NOMO-1 (cell line): ENCODE measurements at regions not wholly inside any gene's neighbourhood (a gene's known extent, or its start where the extent isn't known, plus 50 kb on each side); places are given as distances from the start of the nearest gene placed in this dataset.
A peak's percentile ranks its signal among the peaks of the same experiment; 100 is the strongest.
"Not testable (repeated sequence)": the region's sequence is repeated elsewhere in the genome, so short reads cannot be mapped to it uniquely, and the experiment has no call there.

ENCODE experiments used
- DNase-seq, 2 experiments: peaks; one replicate each; lab custom pipeline; 2025; ENCODE audit not compliant: unreplicated experiment in 2 of 2; lab: John Stamatoyannopoulos, UW

GRCh38 chr17:70499067-70499786, 329.9 kb downstream of the KCNJ2 start:
- peak; percentile 21 to 50 for DNase-seq

DNA sequence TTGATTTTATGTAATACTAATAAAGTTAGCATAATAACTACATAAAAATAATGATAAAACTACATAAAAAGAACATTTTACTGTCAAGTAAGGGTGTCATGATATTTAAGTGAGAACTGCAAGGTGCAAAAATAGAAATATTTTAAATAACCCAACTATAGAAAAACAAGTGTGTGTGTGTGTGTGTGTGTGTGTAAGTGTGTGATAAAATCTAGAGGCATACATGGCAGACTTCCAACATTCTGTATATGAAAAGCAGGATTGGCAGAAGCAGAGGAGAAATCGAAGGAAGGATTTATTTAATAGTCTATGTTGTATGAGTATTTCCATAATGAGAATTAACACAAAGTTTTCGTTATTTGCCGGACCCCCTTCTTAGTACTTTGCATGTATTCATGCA, 334.1 kb downstream of the KCNJ2 start:
- DNase-seq = no peak

DNA sequence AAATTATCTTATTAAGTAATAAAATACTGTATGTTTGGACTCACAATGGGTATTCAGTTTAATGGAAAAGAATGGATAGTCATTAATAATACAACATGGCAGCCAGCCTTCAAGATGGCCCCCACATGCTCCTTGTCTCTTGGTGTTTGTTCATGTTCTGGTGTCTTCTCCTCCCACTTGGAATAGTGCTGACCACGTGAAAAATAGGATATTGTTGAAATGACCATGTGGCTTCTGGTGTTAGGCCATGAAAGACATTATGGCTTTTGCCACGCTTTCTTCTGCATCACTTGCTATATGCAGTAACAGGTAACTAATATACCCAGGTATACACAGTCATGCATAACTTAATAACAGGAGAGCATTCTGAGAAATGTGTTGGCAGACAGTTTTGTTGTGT, 341.0 kb downstream of the KCNJ2 start:
- no peak for DNase-seq

GRCh38 chr17:70517816-70518215, 348.5 kb downstream of the KCNJ2 start:
- no peak for DNase-seq

- no peak for DNase-seq
Measured at GRCh38 chr17:70519300-70519699, 350.0 kb downstream of the KCNJ2 start.

- no peak for DNase-seq
Measured at GRCh38 chr17:70520447-70520846, 351.1 kb downstream of the KCNJ2 start.

GRCh38 chr17:70520956-70521355, 351.6 kb downstream of the KCNJ2 start:
- DNase-seq = no peak

GRCh38 chr17:70521821-70522256, 352.5 kb downstream of the KCNJ2 start:
- DNase-seq = no peak

DNA sequence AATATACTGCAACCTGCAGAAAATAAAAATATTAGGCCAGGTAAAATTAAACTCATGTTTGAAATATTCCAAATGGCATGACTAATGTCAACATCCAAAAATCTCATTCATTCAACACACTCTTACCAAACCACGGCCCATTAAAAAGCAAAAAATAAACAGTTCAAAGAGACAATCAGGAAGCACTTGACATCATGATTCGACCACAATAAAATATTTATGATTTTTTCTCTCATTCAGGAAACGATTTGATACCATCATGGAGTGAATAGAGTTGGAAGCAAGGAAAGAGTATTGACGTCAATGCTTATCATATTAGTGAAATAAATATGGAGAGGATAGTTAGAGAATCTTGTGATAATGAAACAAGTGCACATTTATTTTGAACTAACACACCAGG, 354.1 kb downstream of the KCNJ2 start:
- DNase-seq = no peak

DNA sequence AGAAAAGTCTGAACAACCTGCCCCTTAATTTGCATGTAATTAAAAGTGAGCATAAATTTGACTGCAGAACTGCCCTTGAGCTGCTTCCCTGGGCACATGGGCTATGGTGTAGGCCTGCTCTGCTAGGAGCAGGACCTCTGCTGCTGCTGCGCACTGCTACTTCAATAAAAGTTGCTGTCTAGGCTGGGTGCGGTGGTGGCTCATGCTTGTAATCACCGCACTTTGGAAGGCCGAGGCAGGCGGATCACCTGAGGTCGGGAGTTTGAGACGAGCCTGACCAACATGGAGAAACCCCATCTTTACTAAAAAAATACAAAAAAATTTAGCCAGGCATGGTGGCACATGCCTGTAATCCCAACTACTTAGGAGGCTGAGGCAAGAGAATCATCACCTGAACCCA, 355.7 kb downstream of the KCNJ2 start:
- not testable (repeated sequence) for DNase-seq

GRCh38 chr17:70525961-70526360, 356.6 kb downstream of the KCNJ2 start:
- DNase-seq = no peak

DNA sequence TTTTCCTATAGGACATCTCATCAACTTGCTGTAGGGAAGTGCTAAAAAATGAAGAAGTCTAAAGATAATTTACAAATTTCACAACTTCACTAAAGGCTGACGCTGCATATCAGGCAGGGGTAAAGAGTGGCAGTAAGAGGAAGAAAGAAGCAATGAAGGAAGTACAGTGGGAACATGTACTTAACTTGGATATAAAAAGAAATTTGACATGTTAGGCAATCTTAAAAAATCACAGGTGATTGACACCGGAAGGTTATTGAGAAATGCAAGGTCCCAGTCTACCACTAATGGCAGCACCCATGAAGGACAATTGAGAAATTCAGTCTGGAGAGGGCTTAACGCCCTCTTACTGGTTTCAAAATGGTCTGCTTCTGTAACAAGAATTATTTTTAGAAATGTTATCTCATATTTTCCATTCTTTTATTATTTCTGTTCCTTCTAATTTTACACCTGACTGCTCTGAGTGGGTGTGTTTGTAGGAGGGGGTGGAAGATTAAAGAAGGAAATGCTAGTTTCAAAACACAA, 358.1 kb downstream of the KCNJ2 start:
- DNase-seq = peak; percentile 89 to 98

DNA sequence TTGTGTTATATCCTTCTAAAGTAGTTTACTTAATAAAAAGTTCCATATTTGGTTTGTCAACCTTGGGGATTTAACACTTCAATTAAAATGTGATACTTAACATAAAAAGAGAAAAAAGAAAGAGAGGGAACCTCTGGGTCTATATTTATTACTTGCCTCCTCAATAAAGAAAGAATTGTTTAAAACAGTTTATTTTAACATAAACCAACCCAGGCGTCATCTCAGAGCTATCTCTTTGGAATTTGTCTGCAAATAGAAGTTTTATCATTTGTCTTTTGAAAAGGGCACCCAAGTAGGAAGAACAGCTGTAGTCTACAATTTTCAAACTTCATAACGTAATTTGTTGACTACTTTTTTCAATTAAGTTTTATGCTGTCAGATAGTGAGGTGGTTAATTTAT, 364.1 kb downstream of the KCNJ2 start:
- no peak for DNase-seq

DNA sequence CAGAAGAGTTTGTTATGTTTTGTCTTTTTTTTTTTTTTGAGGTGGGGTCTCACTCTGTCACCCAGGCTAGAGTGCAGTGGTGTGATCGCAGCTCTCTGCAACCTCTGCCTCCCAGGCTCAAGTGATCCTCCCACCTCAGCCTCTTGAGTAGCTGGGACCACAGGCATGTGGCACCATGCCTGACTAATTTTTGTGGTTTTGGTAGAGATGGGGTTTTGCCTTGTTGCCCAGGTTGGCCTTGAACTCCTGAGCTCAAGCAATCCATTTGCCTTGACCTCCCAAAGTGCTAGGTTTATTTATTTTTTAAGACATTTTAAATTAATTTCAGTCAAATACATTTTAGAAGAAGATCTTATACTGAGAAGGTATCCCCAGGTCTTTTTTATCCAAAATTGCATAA, 366.7 kb downstream of the KCNJ2 start:
- DNase-seq = no peak

- peak in 1 of 2 experiments; percentile 17 for DNase-seq
Measured at GRCh38 chr17:70539132-70539924, 370.0 kb downstream of the KCNJ2 start.

GRCh38 chr17:70542876-70543275, 373.5 kb downstream of the KCNJ2 start:
- DNase-seq = no peak

- peak in 1 of 2 experiments; percentile 70 for DNase-seq
Measured at GRCh38 chr17:70544317-70544716, 375.0 kb downstream of the KCNJ2 start.

GRCh38 chr17:70552230-70552981, 383.1 kb downstream of the KCNJ2 start:
- DNase-seq = peak; percentile 41 to 60

- no peak for DNase-seq
Measured at GRCh38 chr17:70552982-70553334, 383.6 kb downstream of the KCNJ2 start.

DNA sequence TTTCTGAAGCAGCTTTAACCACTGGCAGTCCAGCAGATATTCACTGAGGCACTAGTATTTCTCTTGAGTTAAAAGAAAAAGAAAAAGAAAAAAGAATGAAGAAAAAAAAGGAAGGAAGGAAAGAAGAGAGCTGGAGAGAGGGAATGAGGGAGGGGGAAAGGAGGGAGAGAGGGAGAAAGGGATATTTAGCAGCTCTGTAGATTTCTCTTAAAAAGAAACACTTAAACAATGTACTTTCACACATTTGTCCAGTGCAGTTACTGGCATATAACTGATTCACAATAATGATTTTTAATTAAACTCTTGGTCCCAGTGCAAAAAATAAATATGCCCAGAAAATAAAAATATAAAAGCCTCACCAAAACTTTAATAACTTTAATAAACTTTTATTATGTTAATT, 386.4 kb downstream of the KCNJ2 start:
- no peak for DNase-seq

DNA sequence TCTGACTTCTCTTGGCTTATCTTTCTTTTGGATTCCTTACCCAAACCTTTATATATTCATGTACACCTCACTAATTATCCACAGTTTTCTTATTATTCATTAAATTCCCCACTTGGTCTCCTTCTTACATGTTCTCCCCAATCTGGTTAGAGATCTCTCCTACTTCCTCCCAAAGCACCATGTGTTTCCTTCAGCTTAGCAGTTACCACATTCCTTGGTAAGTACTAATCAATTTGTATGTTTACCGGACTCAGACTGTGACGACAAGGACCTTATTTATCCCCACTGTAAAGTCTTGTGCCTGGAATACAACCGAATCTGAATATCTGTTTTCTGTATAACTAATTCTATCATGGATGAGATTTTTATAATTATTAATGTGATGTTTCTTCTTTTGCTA, 389.5 kb downstream of the KCNJ2 start:
- DNase-seq = no peak
